LNCAP (cell line): ENCODE measurements at regions not wholly inside any gene's neighbourhood (a gene's known extent, or its start where the extent isn't known, plus 50 kb on each side); places are given as distances from the start of the nearest gene placed in this dataset.

Experiments used
- TF ChIP-seq, protein P1 (sequence below): fragments of 450-650 bp; IDR thresholded peaks from 2 replicates; pipeline ENCODE4 v1.5.1; 2017; ENCODE audit warnings: mild to moderate bottlenecking

DNA sequence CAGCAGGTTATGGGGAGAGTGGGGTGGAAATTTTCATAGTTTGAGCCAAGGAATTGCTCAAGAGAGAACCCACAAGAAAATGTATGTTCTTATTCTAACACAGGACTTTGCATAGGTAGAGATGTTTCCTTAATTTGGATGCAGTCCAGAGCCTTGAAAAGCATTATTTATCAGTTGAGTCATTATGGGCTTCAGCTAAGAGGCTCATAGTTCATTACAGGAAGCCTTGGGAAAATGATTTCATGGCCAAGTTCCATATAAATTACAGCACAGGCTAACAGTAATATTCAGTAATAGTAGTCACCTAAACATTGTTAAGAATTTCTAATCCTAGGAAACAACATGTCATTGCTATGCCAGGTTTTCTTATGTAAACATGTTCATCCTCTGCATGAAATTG lies 131.1 kb upstream of the PTPRZ1 start:
- TF ChIP-seq, protein P1, sequence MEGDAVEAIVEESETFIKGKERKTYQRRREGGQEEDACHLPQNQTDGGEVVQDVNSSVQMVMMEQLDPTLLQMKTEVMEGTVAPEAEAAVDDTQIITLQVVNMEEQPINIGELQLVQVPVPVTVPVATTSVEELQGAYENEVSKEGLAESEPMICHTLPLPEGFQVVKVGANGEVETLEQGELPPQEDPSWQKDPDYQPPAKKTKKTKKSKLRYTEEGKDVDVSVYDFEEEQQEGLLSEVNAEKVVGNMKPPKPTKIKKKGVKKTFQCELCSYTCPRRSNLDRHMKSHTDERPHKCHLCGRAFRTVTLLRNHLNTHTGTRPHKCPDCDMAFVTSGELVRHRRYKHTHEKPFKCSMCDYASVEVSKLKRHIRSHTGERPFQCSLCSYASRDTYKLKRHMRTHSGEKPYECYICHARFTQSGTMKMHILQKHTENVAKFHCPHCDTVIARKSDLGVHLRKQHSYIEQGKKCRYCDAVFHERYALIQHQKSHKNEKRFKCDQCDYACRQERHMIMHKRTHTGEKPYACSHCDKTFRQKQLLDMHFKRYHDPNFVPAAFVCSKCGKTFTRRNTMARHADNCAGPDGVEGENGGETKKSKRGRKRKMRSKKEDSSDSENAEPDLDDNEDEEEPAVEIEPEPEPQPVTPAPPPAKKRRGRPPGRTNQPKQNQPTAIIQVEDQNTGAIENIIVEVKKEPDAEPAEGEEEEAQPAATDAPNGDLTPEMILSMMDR, result no peak

DNA sequence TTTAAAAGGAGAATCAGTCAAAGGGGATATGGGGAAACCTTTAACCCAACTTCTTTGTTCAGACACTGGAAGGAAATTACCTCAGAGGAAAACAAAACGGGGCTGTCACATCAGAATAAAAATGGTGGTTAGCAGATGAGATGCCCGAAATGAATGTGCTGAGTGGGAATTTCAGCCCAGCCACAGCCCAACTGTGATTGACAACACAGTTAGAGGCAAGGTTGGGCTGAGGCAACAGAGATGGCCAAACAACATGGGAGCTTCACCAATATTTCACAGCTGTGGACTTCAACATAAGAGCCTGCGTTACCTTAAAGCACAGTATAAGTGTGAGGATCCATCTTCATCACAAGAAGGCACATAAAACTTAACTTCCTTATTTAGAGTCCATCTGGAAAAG lies 133.5 kb upstream of the PTPRZ1 start:
- TF ChIP-seq, protein P1, result no peak

DNA sequence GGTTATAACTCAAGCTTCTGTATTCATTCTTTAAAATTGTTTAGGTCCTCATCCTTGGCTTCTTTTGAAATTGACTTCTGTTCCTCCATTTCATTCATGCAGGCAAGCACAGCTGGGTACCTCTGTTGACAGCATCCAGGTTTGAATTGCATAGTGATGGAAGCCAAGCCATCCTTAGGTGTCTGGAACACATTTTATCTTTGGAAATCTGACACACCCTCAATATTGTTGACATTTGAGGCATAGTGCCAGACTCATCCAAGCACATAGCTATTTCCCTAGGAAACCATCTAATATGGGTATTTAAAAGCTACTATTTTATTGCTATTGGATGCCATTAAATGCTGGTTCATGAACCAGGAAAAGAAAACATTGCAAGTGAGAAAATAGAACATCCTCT lies 142.1 kb upstream of the PTPRZ1 start:
- TF ChIP-seq, protein P1, result no peak

DNA sequence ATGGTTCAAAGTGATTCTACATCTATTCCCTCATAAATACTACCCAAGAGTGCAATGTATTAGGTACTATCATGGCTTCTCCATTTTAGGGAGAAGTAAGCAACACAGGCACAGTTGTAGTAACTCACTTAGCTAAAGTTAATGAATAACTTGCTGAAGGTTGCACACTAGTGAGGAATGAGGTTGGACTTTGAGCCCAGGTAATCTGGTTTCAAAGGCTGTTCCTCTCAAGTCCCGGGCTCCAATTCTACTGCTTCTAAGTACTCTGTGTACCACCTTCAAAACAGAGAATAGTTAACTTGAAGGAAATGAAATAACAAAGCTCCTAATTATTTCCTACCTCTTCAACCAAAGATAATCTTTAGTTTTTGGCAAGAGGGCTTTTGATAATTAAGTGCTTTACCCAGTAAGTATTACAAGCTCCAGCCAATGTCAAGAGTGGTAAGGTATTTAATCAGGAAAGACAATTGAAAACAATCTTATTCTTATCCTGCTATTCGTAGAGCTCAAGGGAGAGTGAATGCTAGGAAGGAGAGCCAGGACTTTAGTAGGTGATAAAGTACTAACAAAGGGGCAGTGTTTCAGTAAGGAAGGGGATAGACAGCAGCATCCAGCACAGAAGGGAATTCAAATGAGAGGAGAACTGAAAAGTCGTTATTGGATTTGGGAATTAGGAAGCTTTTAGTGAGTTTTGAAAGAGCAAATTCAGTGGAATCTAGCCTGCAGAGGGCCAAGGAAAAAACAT lies 158.2 kb upstream of the PTPRZ1 start:
- TF ChIP-seq, protein P1, result no peak

DNA sequence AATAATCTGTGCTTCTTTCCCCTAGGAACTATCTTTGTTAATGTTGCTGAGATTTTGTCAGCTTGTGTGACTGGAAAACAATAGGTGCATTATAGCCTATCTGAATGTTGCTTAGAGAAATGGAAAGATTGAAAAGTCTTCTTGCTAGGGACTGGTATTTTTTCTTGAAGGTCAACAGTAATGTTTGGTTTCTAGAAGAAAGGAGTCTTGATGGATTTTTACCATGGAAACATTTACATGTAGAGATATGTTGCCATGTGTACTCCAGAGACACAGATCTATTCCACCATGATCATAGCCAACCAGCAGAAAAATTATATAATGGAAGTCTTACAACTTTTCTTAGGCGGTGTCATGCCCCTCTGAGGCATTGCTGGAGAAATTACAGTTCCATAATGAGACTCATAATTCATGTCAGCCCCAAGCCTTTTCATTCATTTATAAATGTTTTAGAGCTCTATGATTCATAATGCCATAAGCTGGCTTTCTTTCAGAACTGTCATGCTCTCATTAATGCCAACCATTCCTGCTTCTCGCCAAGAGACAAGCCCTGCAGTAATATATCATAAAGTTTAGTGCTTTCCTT lies 175.1 kb upstream of the PTPRZ1 start:
- TF ChIP-seq, protein P1, result no peak

DNA sequence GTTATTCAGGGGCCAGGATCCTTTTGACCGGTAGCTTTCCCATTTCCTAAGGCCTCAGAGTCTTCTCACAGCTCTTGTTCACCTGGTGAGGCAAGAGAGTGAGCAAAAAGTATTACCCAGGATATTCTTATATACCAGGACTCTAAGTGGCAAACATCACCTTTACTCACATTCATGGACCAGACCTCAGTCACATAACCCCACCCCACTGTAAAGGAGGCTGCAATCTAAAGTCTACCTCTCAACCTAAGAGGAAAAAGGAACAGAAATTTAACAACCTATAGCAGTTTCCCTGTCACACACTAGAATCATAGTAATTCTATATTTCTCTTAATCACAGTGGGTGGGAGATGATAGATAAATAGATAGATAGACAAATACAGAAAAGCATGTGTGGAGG lies 176.0 kb upstream of the PTPRZ1 start:
- TF ChIP-seq, protein P1, result no peak

DNA sequence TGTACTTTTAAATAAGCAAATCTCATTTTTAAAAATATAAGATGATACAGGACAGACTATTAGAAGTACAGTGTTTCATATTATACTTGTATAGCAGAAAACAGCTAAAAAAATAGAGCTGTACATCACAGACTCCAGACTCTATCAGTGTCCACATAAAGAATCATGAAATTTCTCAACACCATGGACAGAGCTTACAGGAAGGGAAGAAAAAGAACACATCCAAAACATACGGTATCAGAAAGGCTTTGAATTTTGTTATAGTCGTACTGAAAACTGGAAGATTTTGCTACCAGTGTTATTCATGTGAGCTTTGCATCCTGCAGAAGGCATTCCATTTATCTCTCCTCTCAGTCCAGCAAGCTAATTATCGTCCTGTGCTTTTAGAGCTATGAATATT lies 183.2 kb upstream of the PTPRZ1 start:
- TF ChIP-seq, protein P1, result no peak
